HepG2 (cell line): ENCODE measurements at regions not wholly inside any gene's neighbourhood (a gene's known extent, or its start where the extent isn't known, plus 50 kb on each side); places are given as distances from the start of the nearest gene placed in this dataset.

Source experiments
- ATAC-seq: fragments of 200-7000 bp; cut with Tn5 transposase; 3 replicates; pipeline ENCODE4 v1.9.1; 2020; ENCODE audit warnings: mild to moderate bottlenecking, moderate library complexity
- BruUV-seq: library from RNA; stranded (reverse); fragments of 400-500 nt; replicated peaks from 2 replicates; lab custom pipeline; 2021; lab: Mats Ljungman, UMichigan
- CTCF ChIA-PET: fragments of 300-600 bp; formaldehyde crosslinking; extraction: SDS; loops from one replicate; lab custom pipeline; 2021; ENCODE audit warnings: low total read pairs, inconsistent platforms, low intra/inter-chr PET ratio; lab: Yijun Ruan, JAX
- POLR2A ChIA-PET: fragments of 350-600 bp; sonication (Branson Sonifier 250); formaldehyde crosslinking; loops from one replicate; lab custom pipeline; 2020; ENCODE audit warnings: antibody characterized with exemption, inconsistent platforms; lab: Yijun Ruan, JAX
- DNase-seq: peaks from one replicate; pipeline ENCODE4 v3.0.0-alpha.2; 2015; ENCODE audit warnings: low spot score
- FAIRE-seq: peaks from 3 replicates; lab custom pipeline; 2011; peaks lifted over from hg19 to GRCh38; lab: Jason Lieb, UNC
- H2AFZ ChIP-seq: one replicate; pipeline ENCODE4 v1.6.1; 2011; ENCODE audit warnings: low read length, inconsistent platforms
- H3K27ac ChIP-seq: fragments of 300-600 bp; 3 replicates; pipeline ENCODE4 v1.8.0; 2011; ENCODE audit warnings: mixed run types, mild to moderate bottlenecking, mixed read lengths, low read length, inconsistent platforms; ENCODE audit not compliant: insufficient read depth; ENCODE audit errors: extremely low read length
- H3K27me3 ChIP-seq, 2 experiments: fragments of 200-600 bp in 1 of 2; 2 replicates in 1 of 2; 3 replicates in 1 of 2; pipeline versions ENCODE4 v1.6.0 to v1.8.0; 2011; ENCODE audit warnings: low read length in 2 of 2, mild to moderate bottlenecking in 2 of 2, moderate library complexity in 2 of 2, inconsistent platforms in 1 of 2; ENCODE audit not compliant: insufficient read depth in 2 of 2, control insufficient read depth in 1 of 2
- H3K36me3 ChIP-seq, 2 experiments: fragments of 200-600 bp in 1 of 2; replicated peaks in 1 of 2; 2 replicates in 1 of 2; 3 replicates in 1 of 2; pipeline versions ENCODE4 v1.5.1 to v1.8.0; 2011; ENCODE audit warnings: low read length in 2 of 2, inconsistent platforms in 1 of 2; ENCODE audit not compliant: insufficient read depth in 2 of 2, control insufficient read depth in 1 of 2
- H3K4me1 ChIP-seq: 2 replicates; pipeline ENCODE4 v1.5.1; 2012; ENCODE audit warnings: low read length, inconsistent platforms; ENCODE audit not compliant: insufficient read depth
- H3K4me2 ChIP-seq: 2 replicates; pipeline ENCODE4 v1.6.0; 2011; ENCODE audit warnings: low read depth, low read length, inconsistent platforms
- H3K4me3 ChIP-seq, 3 experiments: fragments of 200-600 bp in 1 of 3; sonication (generic), shearing (Covaris generic) in 1 of 3; replicated peaks in 1 of 3; 2 replicates each; pipeline ENCODE4 v1.5.1; 2011 to 2016; ENCODE audit warnings: low read length in 3 of 3, inconsistent platforms in 2 of 3, low read depth in 2 of 3, mild to moderate bottlenecking in 2 of 3, control low read depth in 1 of 3, mixed read lengths in 1 of 3; ENCODE audit not compliant: insufficient read depth in 1 of 3
- H3K79me2 ChIP-seq: one replicate; pipeline ENCODE4 v1.6.1; 2011; ENCODE audit warnings: low read length, inconsistent platforms; ENCODE audit not compliant: insufficient read depth
- H3K9ac ChIP-seq: 2 replicates; pipeline ENCODE4 v1.6.0; 2011; ENCODE audit warnings: mild to moderate bottlenecking, low read depth, low read length, inconsistent platforms; ENCODE audit not compliant: insufficient read depth
- H3K9me3 ChIP-seq: 2 replicates; pipeline ENCODE4 v1.5.1; 2012; ENCODE audit warnings: mild to moderate bottlenecking, low read length
- H4K20me1 ChIP-seq: 2 replicates; pipeline ENCODE4 v1.6.0; 2011; ENCODE audit warnings: inconsistent platforms, mild to moderate bottlenecking, low read length, moderate library complexity; ENCODE audit not compliant: insufficient read depth
- ARNT2 ChIP-seq: sonication (generic); formaldehyde crosslinking; IDR thresholded peaks from 2 replicates; pipeline ENCODE4 v1.8.0; 2022; ENCODE audit warnings: mild to moderate bottlenecking, low read depth, missing genetic modification reagents, moderate library complexity
- RXRA ChIP-seq: sonication (generic); formaldehyde crosslinking; IDR thresholded peaks from 2 replicates; pipeline ENCODE4 v1.5.1; 2020; ENCODE audit warnings: missing genetic modification reagents
- SNAI1 ChIP-seq: sonication (generic); formaldehyde crosslinking; IDR thresholded peaks from 2 replicates; pipeline ENCODE4 v1.5.0; 2020; ENCODE audit warnings: mild to moderate bottlenecking, missing genetic modification reagents, borderline replicate concordance
- SNAPC5 ChIP-seq: sonication (generic); formaldehyde crosslinking; IDR thresholded peaks from 2 replicates; pipeline ENCODE4 v1.8.1; 2023; ENCODE audit warnings: mild to moderate bottlenecking, missing genetic modification reagents, borderline replicate concordance
- THAP9 ChIP-seq: sonication (generic); formaldehyde crosslinking; IDR thresholded peaks from 2 replicates; pipeline ENCODE4; 2020; ENCODE audit warnings: missing genetic modification reagents, mild to moderate bottlenecking, borderline replicate concordance
- TIGD3 ChIP-seq: sonication (generic); formaldehyde crosslinking; IDR thresholded peaks from 2 replicates; pipeline ENCODE4 v1.5.1; 2020; ENCODE audit warnings: mild to moderate bottlenecking, missing genetic modification reagents, borderline replicate concordance
- TOPORS ChIP-seq: sonication (generic); formaldehyde crosslinking; IDR thresholded peaks from 2 replicates; pipeline ENCODE4 v1.8.0; 2023; ENCODE audit warnings: mild to moderate bottlenecking, missing genetic modification reagents
- ZNF614 ChIP-seq: IDR thresholded peaks from 2 replicates; pipeline ENCODE4 v1.6.1; 2018; ENCODE audit warnings: missing biosample characterization, missing genetic modification reagents, inconsistent platforms, borderline replicate concordance
- WGBS: methylation state at CpG from one replicate; pipeline ENCODE4 v1.1.6; 2017; ENCODE audit warnings: low lambda C conversion rate; 5-methylcytosine and 5-hydroxymethylcytosine counted together
- in situ Hi-C: cut with HindIII; loops from 2 replicates; pipeline ENCODE4 v1.10.0; 2017; ENCODE audit warnings: low pct_unique_long_range_greater_than_20kb; ENCODE audit not compliant: extremely low pct_ligation_motif_present
- intact Hi-C: fragments of 100-400 bp; cut with micrococcal nuclease; formaldehyde crosslinking; loops from one replicate; pipeline ENCODE4 v1.10.0; 2022; ENCODE audit not compliant: unreplicated experiment
- TF ChIP-seq, protein P1 (sequence below): sonication (generic); formaldehyde crosslinking; IDR thresholded peaks from 2 replicates; pipeline ENCODE4 v1.4.0; 2020; ENCODE audit warnings: missing genetic modification reagents
- TF ChIP-seq, protein P2 (sequence below): sonication (generic); formaldehyde crosslinking; IDR thresholded peaks from 2 replicates; pipeline ENCODE4 v1.8.0; 2022; ENCODE audit warnings: missing genetic modification reagents, mild to moderate bottlenecking, borderline replicate concordance

- ChIA-PET CTCF (no interaction called here), POLR2A (interaction anchor here (0.8 to 0.9 kb wide), 2 partner anchors 9 to 10 kb away, joined by 3 to 4 read pairs; no protein-coding TSS in a partner anchor)
- no peak for FAIRE-seq
- TF ChIP-seq SNAI1 (CRISPR knock-in tag): no peak
- no peak for TF ChIP-seq THAP9 (CRISPR knock-in tag)
- TF ChIP-seq ZNF614 (CRISPR knock-in tag): no peak
- TF ChIP-seq TIGD3 (CRISPR knock-in tag): no peak
- TF ChIP-seq, protein P1, sequence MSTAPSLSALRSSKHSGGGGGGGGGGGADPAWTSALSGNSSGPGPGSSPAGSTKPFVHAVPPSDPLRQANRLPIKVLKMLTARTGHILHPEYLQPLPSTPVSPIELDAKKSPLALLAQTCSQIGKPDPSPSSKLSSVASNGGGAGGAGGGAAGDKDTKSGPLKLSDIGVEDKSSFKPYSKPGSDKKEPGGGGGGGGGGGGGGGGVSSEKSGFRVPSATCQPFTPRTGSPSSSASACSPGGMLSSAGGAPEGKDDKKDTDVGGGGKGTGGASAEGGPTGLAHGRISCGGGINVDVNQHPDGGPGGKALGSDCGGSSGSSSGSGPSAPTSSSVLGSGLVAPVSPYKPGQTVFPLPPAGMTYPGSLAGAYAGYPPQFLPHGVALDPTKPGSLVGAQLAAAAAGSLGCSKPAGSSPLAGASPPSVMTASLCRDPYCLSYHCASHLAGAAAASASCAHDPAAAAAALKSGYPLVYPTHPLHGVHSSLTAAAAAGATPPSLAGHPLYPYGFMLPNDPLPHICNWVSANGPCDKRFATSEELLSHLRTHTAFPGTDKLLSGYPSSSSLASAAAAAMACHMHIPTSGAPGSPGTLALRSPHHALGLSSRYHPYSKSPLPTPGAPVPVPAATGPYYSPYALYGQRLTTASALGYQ: no peak
- TF ChIP-seq, protein P2, sequence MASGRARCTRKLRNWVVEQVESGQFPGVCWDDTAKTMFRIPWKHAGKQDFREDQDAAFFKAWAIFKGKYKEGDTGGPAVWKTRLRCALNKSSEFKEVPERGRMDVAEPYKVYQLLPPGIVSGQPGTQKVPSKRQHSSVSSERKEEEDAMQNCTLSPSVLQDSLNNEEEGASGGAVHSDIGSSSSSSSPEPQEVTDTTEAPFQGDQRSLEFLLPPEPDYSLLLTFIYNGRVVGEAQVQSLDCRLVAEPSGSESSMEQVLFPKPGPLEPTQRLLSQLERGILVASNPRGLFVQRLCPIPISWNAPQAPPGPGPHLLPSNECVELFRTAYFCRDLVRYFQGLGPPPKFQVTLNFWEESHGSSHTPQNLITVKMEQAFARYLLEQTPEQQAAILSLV: no peak
- TF ChIP-seq TOPORS: no peak
- TF ChIP-seq SNAPC5: no peak
- TF ChIP-seq RXRA (CRISPR knock-in tag): no peak
- no peak for TF ChIP-seq ARNT2
- TF ChIP-seq, all 625 proteins: peak for 0
- Histone ChIP-seq H2AFZ (no peak overlapping the region), H4K20me1 (no peaks in the 10 kb centered on the region), H3K4me1 (0 out of 2 replicates have a peak, but pooled peaks cover 4% of the 10 kb centered on the region), H3K27me3 (no peaks in the 10 kb centered on the region), H3K9ac (no peak overlapping the region), H3K4me3 (no peak overlapping the region), H3K9me3 (no peaks in the 10 kb centered on the region), H3K4me2 (no peak overlapping the region), H3K27ac (no peak overlapping the region), H3K36me3 (no peaks in the 10 kb centered on the region), H3K79me2 (no peaks in the 10 kb centered on the region)
- in situ Hi-C loops (no loop called here), intact Hi-C loops (no loop called here)
- ATAC-seq (no peak), DNase-seq (no peak)
- no TSS peak for BruUV-seq
- 100% methylated on average over 1 of the region's 1 CpG for WGBS
Measured at GRCh38 chr18:31252522-31252921, 65.4 kb upstream of the DSG1 start.
